RPMI7951 (cell line): ENCODE measurements at regions not wholly inside any gene's neighbourhood (a gene's known extent, or its start where the extent isn't known, plus 50 kb on each side); places are given as distances from the start of the nearest gene placed in this dataset.
A peak's percentile ranks its signal among the peaks of the same experiment; 100 is the strongest.

Source experiments
- DNase-seq: peaks from one replicate; pipeline ENCODE4 v3.0.0-alpha.2; 2012; ENCODE audit warnings: low read depth

- DNase-seq, result no peak
Observed at GRCh38 chrX:51954592-51954991, 61.2 kb downstream of the MAGED1 start.

GRCh38 chrX:51955200-51955599 lies 61.8 kb downstream of the MAGED1 start:
- DNase-seq, result peak; percentile 0

DNA sequence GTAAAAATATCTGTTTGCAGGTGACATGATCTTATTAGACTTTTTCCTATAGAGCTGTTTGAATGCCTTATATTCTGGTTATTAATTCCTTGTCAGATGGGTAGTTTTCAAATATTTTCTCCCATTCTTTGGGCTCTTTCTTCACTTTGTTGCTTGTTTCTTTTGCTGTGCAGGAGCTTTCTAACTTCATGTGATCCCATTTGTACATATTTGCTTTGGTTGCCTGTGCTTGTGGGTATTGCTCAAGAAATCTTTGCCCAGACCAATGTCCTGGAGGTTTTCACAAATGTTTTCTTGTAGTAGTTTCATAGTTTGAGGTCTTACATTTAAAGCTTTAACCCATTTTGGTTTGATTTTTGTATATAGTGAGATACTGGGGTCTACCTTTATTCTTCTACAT lies 63.0 kb downstream of the MAGED1 start:
- DNase-seq, result no peak

DNA sequence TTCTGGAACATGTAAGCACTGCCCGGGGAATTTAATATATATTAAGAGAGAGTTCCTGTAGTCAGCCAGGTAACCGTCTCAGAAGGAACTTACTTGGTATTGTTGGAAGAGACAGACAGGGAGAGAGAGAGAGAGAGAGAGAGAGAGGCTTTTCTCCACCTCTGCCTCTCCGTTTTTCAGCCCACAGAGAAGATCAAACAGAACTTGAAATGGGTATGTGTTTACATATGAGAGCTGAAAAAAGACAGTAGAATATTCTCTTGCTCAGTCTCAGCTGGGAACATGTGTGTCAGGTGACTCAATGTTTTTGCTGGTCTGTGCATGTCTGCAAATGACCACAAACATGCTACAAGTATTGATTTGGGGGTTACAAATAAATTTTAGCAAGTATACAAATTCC lies 81.9 kb downstream of the MAGED1 start:
- no peak for DNase-seq

- no peak for DNase-seq
Observed at GRCh38 chrX:51975811-51976210, 82.4 kb downstream of the MAGED1 start.

DNA sequence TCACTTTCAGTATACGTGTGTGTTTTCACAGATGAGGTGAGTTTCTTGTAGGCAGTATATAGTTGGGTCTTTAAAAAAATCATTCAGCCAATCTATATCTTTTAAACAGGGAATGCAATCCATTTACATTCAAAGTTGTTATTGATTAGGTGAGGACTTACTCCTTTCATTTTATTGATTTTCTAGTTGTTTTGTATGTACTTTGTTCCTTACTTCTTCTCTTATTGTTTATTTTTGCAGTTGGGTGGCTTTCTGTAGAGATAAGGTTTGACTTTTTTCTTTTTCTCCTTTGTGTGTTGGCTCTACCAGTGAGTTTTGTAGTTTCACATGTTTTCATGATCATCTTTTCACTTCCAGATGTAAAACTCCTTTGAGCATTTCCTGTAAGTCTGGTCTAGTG lies 83.1 kb downstream of the MAGED1 start:
- DNase-seq, result no peak
